ENCODE measurements at regions not wholly inside any gene's neighbourhood (a gene's known extent, or its start where the extent isn't known, plus 50 kb on each side); places are given as distances from the start of the nearest gene placed in this dataset.
"Not testable (repeated sequence)": the region's sequence is repeated elsewhere in the genome, so short reads cannot be mapped to it uniquely, and the experiment has no call there.

GRCh38 chr5:96133341-96134079 lies 171.9 kb upstream of the ELL2 start:
- DNase-seq (ENCODE audit: low spot score): no peak

DNA sequence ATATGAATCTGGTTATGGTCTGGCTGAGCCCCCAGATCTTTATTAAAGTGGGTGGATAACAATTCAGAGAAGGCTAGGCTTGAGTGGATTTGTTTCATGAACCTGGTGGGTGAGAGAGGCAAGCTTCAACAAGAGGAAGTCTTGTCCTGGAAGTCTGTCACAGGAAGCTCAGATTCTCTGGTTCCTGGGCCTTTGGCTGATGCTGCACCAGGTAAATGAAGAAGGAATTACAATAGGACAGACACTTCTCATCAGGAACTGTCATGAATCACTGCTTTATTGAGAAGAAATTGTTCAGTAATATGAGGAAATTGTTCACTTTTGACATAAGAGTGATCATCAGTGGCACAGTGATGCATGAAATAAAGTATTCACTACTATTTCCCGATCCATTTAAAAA lies 167.6 kb upstream of the ELL2 start:
- no peak for DNase-seq (ENCODE audit: low spot score)

DNA sequence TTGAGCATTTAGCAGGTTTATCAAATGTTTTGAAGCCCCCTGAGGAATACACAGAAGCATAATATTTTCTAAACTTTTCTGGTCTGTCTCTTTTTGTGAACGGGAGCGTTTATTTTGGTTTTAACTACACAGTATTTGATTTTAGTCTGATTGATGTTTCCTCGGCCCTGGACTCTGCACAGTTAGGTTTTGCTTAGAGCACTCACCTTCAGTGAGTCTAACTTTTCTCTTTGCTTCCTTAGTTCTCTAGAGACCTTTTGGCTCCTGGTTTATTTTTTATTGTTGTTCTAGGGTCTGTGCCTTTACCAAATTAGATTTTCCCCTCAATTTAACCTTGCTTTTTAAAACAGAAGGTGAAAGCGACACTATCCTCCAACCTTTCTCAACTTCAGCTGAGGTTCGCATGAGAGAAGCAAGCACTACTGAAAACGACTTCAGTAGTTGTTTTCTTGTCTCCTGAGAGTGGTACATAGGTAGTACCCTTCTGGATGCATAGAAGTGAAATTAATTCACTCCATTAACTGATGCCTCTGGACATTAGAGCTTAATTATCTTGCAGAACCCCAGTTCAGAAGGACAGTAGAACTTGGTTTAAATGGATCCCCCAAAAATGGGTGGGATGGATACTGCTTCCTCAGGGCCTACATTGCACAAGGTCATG lies 166.7 kb upstream of the ELL2 start:
- no peak for DNase-seq (ENCODE audit: low spot score)

GRCh38 chr5:96127538-96127937 lies 165.9 kb upstream of the ELL2 start:
- DNase-seq (ENCODE audit: low spot score): no peak

GRCh38 chr5:96125231-96125891 lies 163.7 kb upstream of the ELL2 start:
- DNase-seq (ENCODE audit: low spot score): no peak

DNA sequence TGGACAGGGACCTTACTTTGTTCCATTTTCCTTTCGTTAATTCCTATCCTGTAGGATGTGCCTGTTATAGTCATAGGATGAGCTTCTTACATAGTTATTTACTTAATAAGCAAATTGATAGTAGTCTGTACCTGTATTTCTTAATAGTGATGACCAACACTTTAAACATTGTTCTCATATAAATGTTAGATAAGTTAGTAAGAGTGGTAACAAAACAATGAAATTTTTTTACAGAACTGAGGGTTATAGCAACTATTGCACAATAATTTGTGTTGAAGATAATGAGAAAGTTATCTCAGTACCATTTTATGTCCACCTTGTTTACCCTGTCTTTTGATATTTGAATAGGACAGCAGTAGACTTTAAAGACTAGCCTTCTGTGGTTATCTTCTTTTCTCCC lies 162.9 kb upstream of the ELL2 start:
- DNase-seq (ENCODE audit: low spot score): no peak

DNA sequence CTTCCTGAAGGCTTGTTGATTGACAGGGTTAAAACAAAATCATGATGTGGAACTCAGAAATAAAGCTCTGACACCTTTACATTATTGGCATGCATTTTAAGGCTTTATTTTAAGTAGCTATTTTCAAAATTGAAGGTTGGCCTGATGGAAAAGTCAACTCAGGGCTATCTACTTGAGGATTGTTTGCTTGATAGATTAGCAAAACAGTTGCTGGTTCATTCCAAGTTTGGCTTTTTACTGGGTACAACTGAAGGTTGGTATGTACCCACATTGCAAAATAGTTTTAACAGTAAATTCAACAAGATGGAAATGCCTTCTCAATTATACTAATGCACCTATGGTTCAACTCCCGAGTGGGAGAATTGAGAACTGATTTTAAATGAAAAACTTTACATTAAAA lies 161.8 kb upstream of the ELL2 start:
- no peak for DNase-seq (ENCODE audit: low spot score)

DNA sequence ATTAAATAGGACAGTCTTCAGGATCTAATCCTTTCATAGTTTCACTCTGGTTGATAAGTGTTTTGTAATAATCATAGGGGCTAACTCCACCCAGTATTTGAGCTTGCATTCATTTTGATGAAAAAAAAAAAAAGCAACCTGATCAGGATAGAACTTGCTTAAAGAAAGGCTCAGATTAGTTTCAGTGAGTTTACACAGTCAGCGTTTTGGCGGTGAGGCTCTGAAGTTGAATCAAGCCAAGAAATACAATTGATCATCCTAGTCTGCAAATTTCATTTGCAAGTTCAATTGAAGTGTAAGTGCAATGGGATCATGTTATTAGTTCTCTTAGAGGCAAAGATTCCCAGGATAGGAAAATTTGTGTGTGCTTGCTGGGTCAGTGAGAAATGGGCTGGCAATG lies 159.7 kb upstream of the ELL2 start:
- DNase-seq (ENCODE audit: low spot score): no peak

GRCh38 chr5:96120120-96120519 lies 158.5 kb upstream of the ELL2 start:
- DNase-seq (ENCODE audit: low spot score): no peak

DNA sequence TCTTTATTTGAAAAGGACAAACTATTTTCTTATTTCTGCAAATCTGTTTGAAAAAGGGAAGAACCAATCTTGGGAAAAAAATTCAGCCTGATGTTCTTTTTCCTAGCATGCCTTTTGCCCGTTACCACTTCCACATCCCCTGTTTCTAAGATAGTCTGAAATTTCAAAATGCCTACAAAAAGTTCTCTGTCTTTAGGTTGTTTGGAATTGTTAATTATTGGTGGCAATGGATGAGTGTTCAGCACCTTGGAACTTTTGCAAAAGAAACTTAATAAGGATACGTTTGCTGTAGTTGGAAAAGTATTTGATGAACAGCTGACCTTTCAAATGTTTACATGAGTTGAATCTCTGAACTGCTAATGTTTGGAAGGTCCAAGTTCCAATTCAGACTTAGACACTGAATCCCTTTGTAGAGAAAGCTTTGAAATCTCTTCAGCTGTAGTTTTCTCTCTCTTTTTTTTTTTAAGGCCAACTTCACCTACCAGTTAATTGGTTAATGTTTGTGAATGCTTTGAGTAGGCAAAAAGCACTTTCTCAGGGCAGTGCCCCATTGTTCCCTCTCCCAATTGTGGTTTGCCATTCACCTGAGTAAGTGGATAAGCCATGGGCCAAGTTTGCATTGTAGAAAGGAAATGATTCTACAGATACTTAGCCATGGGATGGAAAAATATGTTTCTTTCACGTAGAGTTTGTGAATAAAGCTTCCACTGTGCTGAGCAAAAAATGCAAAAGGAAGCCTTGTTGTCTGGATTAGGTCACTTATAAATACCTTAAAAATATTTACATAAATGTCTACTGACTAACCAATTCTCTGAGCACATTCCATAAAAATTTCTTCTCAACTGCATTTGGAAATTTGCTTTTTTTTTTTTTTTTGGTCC lies 156.4 kb upstream of the ELL2 start:
- DNase-seq (ENCODE audit: low spot score): no peak

DNA sequence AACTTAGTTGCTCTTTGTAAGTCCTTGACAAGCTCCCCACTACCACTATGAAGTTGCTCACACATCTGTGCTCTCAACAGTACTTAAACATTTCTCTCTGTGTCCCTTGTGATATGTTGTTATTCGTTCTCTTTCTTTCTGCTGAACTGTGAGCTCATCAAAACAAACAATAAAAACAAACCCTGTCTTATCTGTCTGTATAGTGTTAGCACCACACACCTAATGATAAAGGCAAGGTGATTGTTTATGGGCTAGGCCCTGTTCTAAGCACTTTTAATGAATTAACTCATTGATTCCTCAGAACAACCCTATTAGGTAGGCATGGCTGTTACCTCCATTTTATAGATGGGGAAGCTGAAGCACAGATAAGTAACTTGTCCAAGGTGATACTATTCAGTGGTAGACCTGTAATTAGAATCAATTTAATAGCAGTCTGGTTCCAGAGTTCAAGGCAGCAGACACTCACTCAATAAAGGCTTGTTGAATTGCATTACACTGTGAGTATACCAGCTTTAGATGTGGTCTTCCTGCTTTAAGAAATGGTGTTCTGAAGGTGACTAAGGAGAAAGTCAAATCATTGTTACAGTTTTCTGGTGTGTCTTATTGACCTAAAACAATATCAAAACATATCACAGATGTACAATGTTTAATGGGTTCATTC lies 153.6 kb upstream of the ELL2 start:
- DNase-seq (ENCODE audit: low spot score): no peak

DNA sequence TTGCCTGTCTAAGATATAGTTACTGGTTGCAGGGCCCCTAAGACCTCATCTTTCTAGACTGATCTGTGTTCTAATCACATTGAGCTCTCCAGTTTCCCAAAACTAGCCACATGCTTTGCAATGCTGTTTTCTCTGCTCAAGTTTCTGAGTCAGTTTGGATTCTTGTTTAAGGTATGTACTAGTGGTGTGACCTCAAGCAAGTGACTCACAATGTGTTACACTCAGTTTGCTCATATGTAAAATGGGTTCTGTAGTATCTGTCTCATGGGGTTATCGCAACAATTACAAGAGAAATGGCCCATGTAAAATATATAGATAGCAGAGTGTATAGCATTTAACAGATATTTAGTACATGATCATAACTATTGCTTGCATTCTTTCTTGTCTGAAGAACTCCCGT lies 153.1 kb upstream of the ELL2 start:
- no peak for DNase-seq (ENCODE audit: low spot score)

- no peak for DNase-seq (ENCODE audit: low spot score)
These were observed 151.7 kb upstream of the ELL2 start for GRCh38 chr5:96113170-96113939.

- no peak for DNase-seq (ENCODE audit: low spot score)
These were observed 151.1 kb upstream of the ELL2 start for GRCh38 chr5:96112703-96113102.

GRCh38 chr5:96112123-96112670 lies 150.5 kb upstream of the ELL2 start:
- DNase-seq (ENCODE audit: low spot score): no peak

DNA sequence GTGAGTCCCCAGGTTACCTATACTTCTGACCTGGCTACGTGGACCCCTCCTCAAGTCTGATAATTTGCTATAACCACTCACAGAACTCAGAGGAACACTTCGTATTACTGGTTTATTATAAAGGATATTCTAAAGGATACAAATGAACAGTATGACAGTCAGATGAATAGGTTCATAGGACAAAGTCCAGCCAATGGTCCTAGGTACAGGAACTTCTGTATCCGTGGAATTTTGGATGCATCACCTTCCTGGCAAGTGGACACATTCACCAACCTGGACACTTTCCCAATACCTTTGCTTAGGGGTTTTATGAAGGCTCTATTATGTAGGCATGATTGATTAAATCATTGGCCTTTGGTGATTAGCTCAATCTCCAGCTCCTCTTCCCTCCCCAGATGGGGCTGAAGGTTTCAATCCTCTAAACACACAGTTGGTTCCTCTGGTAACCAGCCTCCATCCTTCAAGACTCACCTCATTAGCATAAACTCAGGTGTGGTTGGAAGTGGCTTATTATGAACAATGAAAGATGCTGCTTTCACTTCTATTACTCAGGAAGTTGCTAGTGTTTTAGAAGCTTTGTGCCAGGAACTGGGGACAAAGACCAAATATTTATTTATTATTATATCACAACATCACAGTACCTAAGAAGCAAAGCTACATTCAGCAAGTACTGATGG lies 149.6 kb upstream of the ELL2 start:
- DNase-seq (ENCODE audit: low spot score): no peak

GRCh38 chr5:96110300-96110699 lies 148.6 kb upstream of the ELL2 start:
- no peak for DNase-seq (ENCODE audit: low spot score)

DNA sequence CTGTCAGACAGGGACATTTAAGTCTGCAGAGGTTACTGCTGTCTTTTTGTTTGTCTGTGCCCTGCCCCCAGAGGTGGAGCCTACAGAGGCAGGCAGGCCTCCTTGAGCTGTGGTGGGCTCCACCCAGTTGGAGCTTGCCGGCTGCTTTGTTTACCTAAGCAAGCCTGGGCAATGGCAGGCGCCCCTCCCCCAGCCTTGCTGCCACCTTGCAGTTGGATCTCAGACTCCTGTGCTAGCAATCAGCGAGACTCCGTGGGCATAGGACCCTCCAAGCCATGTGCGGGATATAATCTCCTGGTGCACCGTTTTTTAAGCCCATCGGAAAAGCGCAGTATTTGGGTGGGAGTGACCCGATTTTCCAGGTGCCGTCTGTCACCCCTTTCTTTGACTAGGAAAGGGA lies 147.0 kb upstream of the ELL2 start:
- DNase-seq (ENCODE audit: low spot score): not testable (repeated sequence)

GRCh38 chr5:96103829-96104228 lies 142.2 kb upstream of the ELL2 start:
- not testable (repeated sequence) for DNase-seq (ENCODE audit: low spot score)

Data from CD4-positive, alpha-beta T cell treated with Interleukin-15 for 4 hours (primary cell).